ENCODE measurements at regions not wholly inside any gene's neighbourhood (a gene's known extent, or its start where the extent isn't known, plus 50 kb on each side); places are given as distances from the start of the nearest gene placed in this dataset.

- Histone ChIP-seq H3K27ac (ENCODE audit: control insufficient read depth, insufficient read depth) (no peak overlapping the region), H3K9ac (ENCODE audit: control insufficient read depth, insufficient read depth, low read length) (no peak overlapping the region), H3K4me2 (ENCODE audit: control insufficient read depth, insufficient read depth) (no peak overlapping the region), H3K4me1 (ENCODE audit: control insufficient read depth, insufficient read depth, low read length) (0 out of 2 replicates have a peak, but pooled peaks cover 3% of the 10 kb centered on the region), H3K79me2 (ENCODE audit: control insufficient read depth, insufficient read depth, low read length) (no peaks in the 10 kb centered on the region), H3K4me3 (no peak overlapping the region), H3K36me3 (ENCODE audit: control insufficient read depth in 2 of 2, insufficient read depth in 2 of 2, low read length in 1 of 2) (no peaks in the 10 kb centered on the region), H4K20me1 (ENCODE audit: control insufficient read depth, insufficient read depth) (no peaks in the 10 kb centered on the region), H3K27me3 (replicated peaks in 1 of 2; ENCODE audit: control insufficient read depth in 2 of 2, insufficient read depth in 2 of 2, low read length in 1 of 2) (peaks cover 0 to 7% of the 10 kb centered on the region in 2 experiments; a peak in 2 of 4 replicates), H3K9me3 (replicated peaks; ENCODE audit: control insufficient read depth, insufficient read depth, low read length) (peaks cover 2% of the 10 kb centered on the region; the same call in 1 of the 3 replicates), H2AFZ (ENCODE audit: control insufficient read depth, low read depth, low read length) (no peak overlapping the region)
- TF ChIP-seq USF2 (IDR thresholded peaks at IDR 0.05; ENCODE audit: borderline replicate concordance, low read depth, low read length), result no peak
- no peak for TF ChIP-seq SREBF2 (IDR thresholded peaks at IDR 0.05; ENCODE audit: low read length)
- no peak for TF ChIP-seq CBX5 (IDR thresholded peaks at IDR 0.05; ENCODE audit: low read depth)
- SMC1A ChIA-PET (ENCODE audit: uncharacterized antibody, unreplicated experiment), result no interaction called here
- no peak for DNase-seq (ENCODE audit: low read depth, low spot score)
- no peak for ATAC-seq
- BruUV-seq (replicated peaks), result no TSS peak
- 8% methylated on average over 1 of the region's 1 CpG for WGBS (ENCODE audit: insufficient coverage, insufficient replicate concordance, low lambda C conversion rate, missing lambda C conversion rate)
- CTCF ChIA-PET, result no interaction called here
- intact Hi-C loops (cut with micrococcal nuclease; ENCODE audit: unreplicated experiment) (no loop called here), in situ Hi-C loops (cut with MboI) (no loop called here)
- FAIRE-seq, result no peak
- POLR2A ChIA-PET, result no interaction called here
- RAD21 ChIA-PET (ENCODE audit: unreplicated experiment), result no interaction called here
Measured at GRCh38 chr15:70340494-70340870, 242.8 kb upstream of the TLE3 start.

GRCh38 chr15:70339571-70340493, 242.1 kb upstream of the TLE3 start:
- FAIRE-seq (no peak), ATAC-seq (no peak), DNase-seq (ENCODE audit: low read depth, low spot score) (no peak)
- 32% methylated on average over 11 of the region's 11 CpGs for WGBS (ENCODE audit: insufficient coverage, insufficient replicate concordance, low lambda C conversion rate, missing lambda C conversion rate)
- SMC1A ChIA-PET (ENCODE audit: uncharacterized antibody, unreplicated experiment), result no interaction called here
- RAD21 ChIA-PET (ENCODE audit: unreplicated experiment), result no interaction called here
- H3K9me3 ChIP-seq (replicated peaks; ENCODE audit: control insufficient read depth, insufficient read depth, low read length), result peaks cover 2% of the 10 kb centered on the region; the same call in 1 of the 3 replicates
- H3K9ac ChIP-seq (ENCODE audit: control insufficient read depth, insufficient read depth, low read length), result no peak overlapping the region
- BruUV-seq (replicated peaks), result no TSS peak
- peaks cover 0 to 7% of the 10 kb centered on the region in 2 experiments; a peak in 2 of 4 replicates for H3K27me3 ChIP-seq (replicated peaks in 1 of 2; ENCODE audit: control insufficient read depth in 2 of 2, insufficient read depth in 2 of 2, low read length in 1 of 2)
- H3K36me3 ChIP-seq (ENCODE audit: control insufficient read depth in 2 of 2, insufficient read depth in 2 of 2, low read length in 1 of 2), result no peaks in the 10 kb centered on the region
- H3K27ac ChIP-seq (ENCODE audit: control insufficient read depth, insufficient read depth), result no peak overlapping the region
- in situ Hi-C loops (cut with MboI) (no loop called here), intact Hi-C loops (cut with micrococcal nuclease; ENCODE audit: unreplicated experiment) (no loop called here)
- TF ChIP-seq ASH2L (IDR thresholded peaks at IDR 0.05; ENCODE audit: borderline replicate concordance, low read depth) (no peak), SMARCA5 (IDR thresholded peaks at IDR 0.05) (no peak), USF1 (IDR thresholded peaks at IDR 0.05; ENCODE audit: borderline replicate concordance, extremely low read length, insufficient read depth, low read depth, low read length) (no peak), ATF7 (IDR thresholded peaks at IDR 0.05; ENCODE audit: low read depth) (no peak), ZNF207 (IDR thresholded peaks at IDR 0.05; ENCODE audit: borderline replicate concordance) (no peak)
- POLR2A ChIA-PET, result no interaction called here
- H4K20me1 ChIP-seq (ENCODE audit: control insufficient read depth, insufficient read depth), result no peaks in the 10 kb centered on the region
- no peak overlapping the region for H3K4me2 ChIP-seq (ENCODE audit: control insufficient read depth, insufficient read depth)
- no peak overlapping the region for H3K4me3 ChIP-seq
- H3K4me1 ChIP-seq (ENCODE audit: control insufficient read depth, insufficient read depth, low read length), result 0 out of 2 replicates have a peak, but pooled peaks cover 3% of the 10 kb centered on the region
- CTCF ChIA-PET, result no interaction called here
- H2AFZ ChIP-seq (ENCODE audit: control insufficient read depth, low read depth, low read length), result no peak overlapping the region
- no peaks in the 10 kb centered on the region for H3K79me2 ChIP-seq (ENCODE audit: control insufficient read depth, insufficient read depth, low read length)
